ENCODE measurements at regions not wholly inside any gene's neighbourhood (a gene's known extent, or its start where the extent isn't known, plus 50 kb on each side); places are given as distances from the start of the nearest gene placed in this dataset.

DNA sequence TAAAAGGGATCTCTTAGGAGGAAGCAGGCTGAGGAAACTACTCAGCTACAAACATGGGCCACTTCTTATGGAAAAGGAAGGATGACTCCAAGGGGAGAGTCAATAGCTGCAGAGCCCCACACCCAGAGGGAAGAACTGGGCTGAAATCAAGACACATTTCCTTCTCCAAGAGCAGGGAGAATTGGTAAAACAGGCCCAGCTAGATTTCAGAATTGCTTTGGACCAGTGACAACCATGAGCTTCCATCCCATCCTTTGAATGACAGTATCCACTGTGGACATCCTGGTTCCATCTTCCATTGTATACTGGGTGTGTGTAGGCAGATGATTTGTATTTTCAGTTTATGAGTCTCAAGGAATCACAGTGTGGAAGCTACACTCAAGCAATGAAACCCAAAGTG lies 267.5 kb downstream of the IRF8 start:
- no peak for DNase-seq

DNA sequence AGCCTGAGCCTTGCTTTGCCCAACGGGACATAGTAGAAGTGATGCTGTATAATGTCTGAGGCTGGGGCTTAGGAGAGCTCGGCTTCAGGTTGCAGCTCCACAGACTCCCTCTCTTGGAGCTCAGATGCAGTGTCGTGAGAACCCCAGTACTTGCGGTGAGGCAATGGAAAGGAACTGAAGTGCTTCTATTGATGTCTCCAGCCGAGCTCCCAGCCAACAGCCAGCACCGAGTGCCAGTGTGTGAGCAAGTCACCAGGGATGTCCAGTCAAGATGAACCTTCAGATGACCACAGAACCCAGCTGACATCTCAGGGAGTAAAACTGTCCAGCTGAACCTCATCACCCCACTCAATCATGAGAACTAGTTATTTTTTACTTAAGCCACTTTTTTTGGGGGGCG lies 268.1 kb downstream of the IRF8 start:
- DNase-seq = no peak

- DNase-seq = no peak
Observed at GRCh38 chr16:86170720-86171119, 271.8 kb downstream of the IRF8 start.

DNA sequence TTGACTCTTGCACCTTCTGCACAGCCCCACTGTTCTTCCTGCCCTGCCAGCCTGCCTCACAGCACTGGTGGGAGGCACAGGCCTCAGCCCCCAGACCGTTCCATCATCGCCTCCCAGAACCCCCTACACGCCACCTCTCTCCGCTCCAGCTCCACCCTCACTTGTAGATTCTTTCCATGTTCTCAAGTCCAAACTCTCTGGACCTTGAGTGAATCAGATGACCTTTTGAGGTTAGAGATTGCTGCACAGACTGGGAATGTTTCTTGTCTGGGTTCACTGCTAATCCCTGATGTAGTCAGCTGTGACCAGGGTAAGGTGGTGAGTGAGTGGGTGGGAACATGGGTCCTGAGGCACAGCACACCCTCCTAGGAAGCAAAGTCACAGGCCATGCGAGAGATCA lies 272.4 kb downstream of the IRF8 start:
- no peak for DNase-seq

- DNase-seq = no peak
Observed at GRCh38 chr16:86175816-86176215, 276.9 kb downstream of the IRF8 start.

GRCh38 chr16:86176462-86176861 lies 277.5 kb downstream of the IRF8 start:
- no peak for DNase-seq

- DNase-seq = no peak
Observed at GRCh38 chr16:86180244-86180643, 281.3 kb downstream of the IRF8 start.

DNA sequence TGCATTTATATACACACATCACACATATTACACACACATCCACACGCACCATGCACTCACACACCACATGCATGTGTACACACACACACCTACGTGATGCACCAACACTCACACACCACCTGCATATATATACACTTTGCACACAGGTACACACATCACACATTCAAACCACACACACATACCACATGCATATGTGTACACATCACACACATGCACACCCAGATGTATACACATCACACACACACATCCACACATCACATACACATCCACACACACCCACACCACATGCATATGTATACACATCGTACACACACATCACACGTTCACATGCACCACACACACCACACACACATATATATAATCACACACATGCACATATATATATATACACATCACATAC lies 281.8 kb downstream of the IRF8 start:
- DNase-seq = no peak

DNA sequence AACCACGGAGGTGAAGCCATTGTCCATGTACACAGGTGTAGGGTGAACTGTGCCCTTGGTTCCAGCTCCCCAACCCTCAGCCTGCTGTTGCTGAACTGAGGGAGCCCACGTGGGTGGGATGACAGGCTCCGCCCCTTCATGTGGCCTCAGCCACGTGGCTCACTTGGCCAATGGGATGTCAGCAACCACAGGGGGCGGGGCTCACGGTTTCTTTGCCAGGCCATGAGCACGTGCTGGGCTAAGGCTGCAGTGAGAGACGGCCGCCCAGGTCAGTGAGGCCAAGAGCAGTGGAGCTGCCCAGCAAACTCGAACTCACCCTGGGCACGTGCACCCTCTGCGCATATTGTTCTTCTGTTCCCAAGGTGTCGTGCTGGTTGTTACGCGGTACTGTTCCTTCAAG lies 282.6 kb downstream of the IRF8 start:
- no peak for DNase-seq

- DNase-seq = no peak
Observed at GRCh38 chr16:86184185-86184584, 285.2 kb downstream of the IRF8 start.

- no peak for DNase-seq
Observed at GRCh38 chr16:86185089-86185488, 286.1 kb downstream of the IRF8 start.

DNA sequence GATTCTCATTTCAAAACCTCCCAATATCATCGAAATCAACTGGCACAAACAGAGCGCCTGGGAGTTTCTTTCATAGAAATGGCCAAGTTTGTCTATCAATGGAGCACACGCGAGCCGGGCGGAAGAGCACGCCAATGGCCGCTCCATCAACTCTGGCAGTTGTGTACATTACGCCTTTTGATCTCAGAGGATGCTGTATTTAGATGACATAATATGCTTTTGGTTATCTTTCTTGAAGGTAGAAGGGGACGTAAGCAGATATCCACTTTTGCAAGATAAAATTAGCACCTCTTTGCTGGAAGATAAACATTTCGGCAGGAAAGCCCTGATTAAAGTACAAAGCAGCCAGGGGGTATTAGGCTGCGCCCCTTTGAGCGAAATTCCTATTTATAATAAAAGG lies 287.4 kb downstream of the IRF8 start:
- no peak for DNase-seq

- DNase-seq = no peak
Observed at GRCh38 chr16:86189934-86190333, 291.0 kb downstream of the IRF8 start.

DNA sequence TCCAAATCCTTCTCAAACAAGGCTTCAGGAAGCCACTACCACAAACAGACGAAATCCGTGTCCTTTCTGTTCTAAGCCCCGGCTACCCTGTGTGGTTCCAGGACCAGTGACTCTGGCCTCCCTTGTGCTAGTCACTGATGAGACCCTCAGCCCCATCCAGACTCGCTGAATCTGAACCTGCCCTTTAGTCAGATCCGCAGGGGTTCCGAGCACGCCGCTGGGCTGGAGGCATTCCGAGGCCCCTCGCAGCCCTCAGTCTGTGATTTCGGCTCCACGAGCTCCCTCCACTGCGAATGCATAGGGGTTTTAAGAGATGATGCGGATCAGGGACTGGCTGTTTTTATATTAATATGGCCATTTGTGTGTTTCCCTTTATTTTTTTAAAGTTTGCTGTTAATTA lies 292.7 kb downstream of the IRF8 start:
- DNase-seq = no peak

DNA sequence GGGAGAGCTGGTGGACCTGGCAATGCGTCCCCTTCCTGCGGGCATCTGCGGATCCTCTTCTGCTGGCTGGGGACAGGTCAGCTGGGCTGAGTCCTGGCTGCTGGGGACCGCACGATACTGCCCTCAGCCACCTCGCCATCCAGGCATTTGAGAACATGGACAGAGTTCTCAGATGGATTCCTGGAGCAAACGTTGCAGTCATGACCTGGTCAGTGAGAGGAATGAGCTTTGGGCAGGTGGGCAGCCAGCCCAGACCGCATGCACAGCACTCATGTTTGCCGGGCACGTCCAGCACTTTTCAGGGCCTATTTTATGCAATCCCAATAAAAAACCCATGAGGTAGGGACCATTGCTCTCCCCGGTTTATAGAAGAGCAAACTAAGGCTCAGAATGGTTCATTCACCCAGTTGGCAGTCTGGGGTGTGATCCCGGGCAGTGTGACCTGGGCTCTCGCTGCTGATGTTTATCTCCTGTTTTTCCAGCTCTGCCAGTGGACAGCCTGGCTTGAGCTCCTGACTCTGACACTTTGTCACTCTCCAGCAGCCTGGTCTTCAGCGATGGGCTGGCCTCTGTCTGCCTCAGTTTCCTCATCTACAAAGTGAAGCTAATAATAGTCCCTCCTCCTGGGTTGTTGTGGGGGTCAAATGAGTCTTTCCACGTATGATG lies 294.7 kb downstream of the IRF8 start:
- DNase-seq = no peak

GRCh38 chr16:86195863-86196630 lies 297.1 kb downstream of the IRF8 start:
- DNase-seq = no peak

DNA sequence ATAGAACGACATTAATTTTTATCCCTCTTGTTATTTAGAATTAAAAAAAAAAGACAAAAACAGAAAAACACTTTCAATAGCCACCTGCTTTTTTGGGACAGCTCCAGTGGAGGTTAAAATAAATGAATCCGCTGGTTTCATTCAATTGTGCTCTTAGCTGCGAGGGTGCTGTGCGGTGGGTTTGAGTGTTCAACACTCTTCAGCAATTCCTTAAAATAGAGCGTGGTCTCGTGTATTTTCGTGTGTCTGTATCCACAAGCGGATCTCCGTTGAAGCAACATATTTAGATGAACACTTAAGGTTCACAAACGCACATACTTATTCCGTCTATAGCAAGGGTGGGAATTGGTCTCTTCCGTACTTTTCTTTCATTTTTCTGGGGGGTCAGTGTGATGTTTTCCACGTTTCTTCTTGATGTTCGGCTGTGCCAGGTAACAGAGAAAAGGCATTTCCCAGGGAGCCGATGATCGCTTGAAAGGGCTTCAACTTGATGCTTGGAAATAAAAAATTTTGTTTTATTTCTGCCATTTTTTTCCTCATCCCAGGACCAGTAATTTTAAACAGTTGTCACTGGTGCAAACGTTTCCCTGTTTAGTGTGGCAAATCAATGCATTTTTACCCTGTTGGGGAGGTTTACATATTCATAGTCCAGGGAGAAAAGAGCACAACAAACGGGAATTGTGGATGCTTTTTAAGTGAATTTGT lies 297.9 kb downstream of the IRF8 start:
- DNase-seq = no peak

- DNase-seq = no peak
Observed at GRCh38 chr16:86198206-86199118, 299.5 kb downstream of the IRF8 start.

GRCh38 chr16:86199182-86199581 lies 300.2 kb downstream of the IRF8 start:
- no peak for DNase-seq

GRCh38 chr16:86199871-86200695 lies 301.1 kb downstream of the IRF8 start:
- DNase-seq = no peak

DNA sequence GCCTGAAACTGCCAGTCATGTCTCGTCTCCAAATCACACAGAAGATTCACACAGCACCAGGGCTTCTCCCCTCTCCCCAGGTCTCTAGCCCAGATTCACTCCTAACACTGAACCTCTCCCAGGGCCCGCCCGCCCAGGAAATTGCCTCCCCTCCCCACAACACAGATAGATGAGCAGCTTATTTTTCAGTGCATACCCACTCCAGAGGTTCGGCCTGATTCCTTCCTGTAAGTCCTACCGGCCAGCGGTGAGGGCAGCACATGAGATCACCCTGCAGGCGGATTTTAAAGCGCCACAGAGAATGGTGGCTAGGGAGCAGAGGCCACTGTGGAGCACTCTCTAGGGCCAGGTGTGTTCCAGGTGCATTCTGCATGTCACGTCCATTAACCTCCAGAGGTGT lies 301.8 kb downstream of the IRF8 start:
- no peak for DNase-seq

- DNase-seq = no peak
Observed at GRCh38 chr16:86201746-86202145, 302.8 kb downstream of the IRF8 start.

Data from suppressor macrophage treated with lipopolysaccharide for 4 hours (primary cell).